Stimulated activated CD4-positive, alpha-beta T cell treated with anti-CD3 and anti-CD28 coated beads, TNF-alpha, amount 100 ng/mL, for 4 hours (primary cell): ENCODE measurements at regions not wholly inside any gene's neighbourhood (a gene's known extent, or its start where the extent isn't known, plus 50 kb on each side); places are given as distances from the start of the nearest gene placed in this dataset.

Experiments
- DNase-seq, 3 experiments: peaks; one replicate each; pipeline ENCODE4 v3.0.0-alpha.2; 2020; ENCODE audit warnings: low read depth in 3 of 3

DNA sequence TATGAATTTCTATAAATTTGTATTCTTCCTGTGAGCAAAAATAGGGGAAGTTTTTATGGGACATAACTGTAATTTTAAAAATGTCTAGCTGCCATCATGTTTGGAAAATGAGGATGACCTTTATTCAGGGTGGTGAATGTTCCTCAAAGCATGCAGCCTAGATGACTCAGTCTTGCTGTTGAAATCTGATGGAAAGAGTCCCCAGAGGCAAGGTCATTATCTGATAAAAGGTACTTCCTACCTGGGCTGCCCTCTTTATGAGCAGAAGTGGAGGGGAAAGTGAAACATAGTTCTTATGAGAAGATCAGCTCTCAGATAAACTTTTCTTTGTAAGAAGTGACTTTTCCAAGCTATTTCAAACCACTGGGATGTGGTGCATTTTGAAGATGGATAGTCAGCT is 1144.7 kb upstream of the PIK3C3 start:
- DNase-seq, result no peak

DNA sequence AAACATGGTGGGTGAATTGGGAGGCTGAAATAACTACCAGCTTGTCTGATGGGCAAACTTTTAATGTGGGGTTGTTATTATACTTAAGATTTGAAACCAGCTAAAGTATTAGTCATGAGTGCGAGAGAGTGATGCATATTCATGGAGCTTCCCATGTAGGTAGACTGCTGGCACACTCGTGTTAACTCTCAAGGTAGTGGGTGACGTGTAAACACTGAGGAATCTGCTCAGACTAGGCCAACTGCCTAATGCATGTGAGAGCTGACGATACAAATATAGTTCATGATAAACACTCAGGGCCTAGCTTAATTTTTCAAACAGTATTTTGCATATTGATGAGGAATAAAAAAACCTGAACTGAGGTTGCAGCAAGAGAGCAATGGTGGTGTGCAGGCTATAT is 1165.7 kb upstream of the PIK3C3 start:
- DNase-seq, result no peak

- DNase-seq, result no peak
Observed at GRCh38 chr18:40782453-40783130, 1172.4 kb upstream of the PIK3C3 start.

DNA sequence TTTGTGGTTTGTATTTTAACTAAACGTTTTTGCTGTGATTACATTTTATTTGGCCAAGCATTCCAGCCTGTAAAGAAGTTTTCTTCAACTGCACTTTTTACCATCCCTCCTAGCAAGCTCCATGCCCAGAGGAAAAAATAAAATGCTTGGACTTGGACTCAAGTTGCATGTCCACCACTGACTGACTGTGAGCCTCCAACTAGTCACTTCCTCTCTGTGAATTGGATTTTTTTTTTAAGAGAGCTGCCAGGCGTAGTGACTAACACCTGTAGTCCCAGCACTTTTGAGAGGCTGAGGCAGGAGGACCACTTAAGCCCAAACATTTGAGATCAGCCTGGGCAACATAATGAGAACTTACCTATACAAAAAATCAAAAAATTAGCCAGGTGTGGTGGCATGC is 1185.2 kb upstream of the PIK3C3 start:
- no peak for DNase-seq

DNA sequence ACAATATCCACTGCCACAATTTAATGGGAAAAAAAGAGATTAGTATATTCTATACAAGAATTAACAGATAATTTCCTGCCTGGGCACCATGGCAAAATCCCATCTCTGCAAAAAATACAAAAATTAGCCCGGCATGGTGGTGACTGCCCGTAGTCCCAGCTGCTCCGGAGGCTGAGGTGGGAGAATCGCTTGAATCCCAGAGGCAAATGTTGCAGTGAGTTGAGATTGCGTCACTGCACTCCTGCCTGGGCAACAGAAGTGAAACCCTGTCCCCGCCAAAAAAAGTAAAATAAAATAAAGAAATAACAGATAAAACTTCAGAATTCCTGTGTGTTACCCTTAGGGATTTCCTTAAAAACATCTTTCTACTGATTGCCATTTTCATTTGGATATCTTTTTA is 1194.8 kb upstream of the PIK3C3 start:
- no peak for DNase-seq

GRCh38 chr18:40754477-40754876 is 1200.6 kb upstream of the PIK3C3 start:
- no peak for DNase-seq

DNA sequence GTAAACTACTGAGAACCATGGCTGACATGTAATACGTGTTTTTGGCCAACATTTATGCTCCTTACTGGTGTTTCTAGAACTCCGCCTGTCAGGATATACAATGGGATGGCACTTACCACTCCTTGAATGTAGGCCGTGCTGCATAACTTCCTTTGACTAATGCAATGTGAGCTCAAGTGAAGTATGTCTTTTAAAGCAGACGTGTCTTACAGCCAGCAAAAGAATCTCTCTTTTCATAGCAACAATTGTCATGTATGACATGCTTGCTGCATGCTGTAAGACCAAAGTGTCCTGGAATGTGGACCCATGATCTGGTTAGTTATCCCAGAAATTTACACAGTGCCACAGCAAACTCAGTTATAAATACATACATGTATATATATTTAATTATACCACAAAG is 1202.7 kb upstream of the PIK3C3 start:
- DNase-seq, result no peak

DNA sequence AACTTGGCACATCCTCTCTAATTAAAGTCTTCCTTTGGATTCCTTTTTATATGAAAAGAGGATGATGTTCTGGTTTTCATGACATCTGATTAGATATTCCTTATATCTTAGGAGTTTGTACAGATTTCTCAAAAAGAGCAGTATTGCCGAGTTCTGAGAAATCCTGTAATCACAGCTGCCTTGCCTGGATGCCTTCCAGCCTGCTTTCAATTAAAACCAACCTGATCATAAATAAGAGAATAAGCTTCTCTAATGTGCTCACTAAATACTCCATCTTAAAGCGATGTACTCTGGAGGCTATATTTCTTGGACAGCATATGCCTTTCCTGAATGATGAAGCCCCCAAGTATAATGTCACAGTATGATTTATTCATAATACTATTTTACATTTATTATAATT is 1203.8 kb upstream of the PIK3C3 start:
- DNase-seq, result no peak

GRCh38 chr18:40739029-40739428 is 1216.0 kb upstream of the PIK3C3 start:
- no peak for DNase-seq

GRCh38 chr18:40738321-40738880 is 1216.6 kb upstream of the PIK3C3 start:
- no peak for DNase-seq

DNA sequence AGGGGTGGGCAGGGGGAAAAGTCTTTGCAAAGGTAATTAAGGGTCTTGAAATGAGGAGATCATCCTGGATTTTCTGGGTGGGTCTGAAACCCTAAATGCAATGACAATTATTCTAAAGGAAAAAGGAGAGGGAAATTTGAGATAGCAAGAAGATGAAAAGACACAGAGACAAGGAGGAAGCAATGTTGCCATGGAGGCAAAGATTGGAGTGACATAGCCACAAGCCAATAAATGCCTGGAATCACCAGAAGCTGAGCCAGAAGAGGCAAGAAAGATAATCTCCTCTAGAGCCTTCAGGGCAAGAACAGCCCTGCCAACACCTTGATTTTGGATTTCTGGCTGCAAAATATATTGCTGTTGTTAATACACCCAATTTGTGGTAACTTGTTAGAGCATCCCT is 1246.3 kb upstream of the PIK3C3 start:
- no peak for DNase-seq

GRCh38 chr18:40707797-40708196 is 1247.2 kb upstream of the PIK3C3 start:
- no peak for DNase-seq

DNA sequence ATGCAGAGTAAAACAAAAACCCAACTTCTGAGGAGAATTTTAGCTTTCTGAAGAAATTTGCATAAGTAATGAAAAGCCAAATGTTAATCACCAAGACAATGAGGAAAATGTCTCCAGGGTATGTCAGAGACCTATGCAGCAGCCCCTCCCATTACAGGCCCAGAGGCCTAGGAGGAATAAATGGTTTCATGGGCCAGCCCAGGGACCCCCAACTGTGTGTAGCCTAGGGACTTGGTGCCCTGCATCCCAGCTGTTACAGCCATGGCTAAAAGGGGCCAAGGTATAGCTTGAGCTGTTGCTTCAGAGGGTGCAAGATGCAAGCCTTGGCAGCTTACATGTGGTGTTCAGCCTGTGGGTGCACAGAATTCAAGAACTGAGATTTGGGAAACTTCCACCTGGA is 1256.9 kb upstream of the PIK3C3 start:
- no peak for DNase-seq

GRCh38 chr18:40695526-40695925 is 1259.5 kb upstream of the PIK3C3 start:
- DNase-seq, result no peak

DNA sequence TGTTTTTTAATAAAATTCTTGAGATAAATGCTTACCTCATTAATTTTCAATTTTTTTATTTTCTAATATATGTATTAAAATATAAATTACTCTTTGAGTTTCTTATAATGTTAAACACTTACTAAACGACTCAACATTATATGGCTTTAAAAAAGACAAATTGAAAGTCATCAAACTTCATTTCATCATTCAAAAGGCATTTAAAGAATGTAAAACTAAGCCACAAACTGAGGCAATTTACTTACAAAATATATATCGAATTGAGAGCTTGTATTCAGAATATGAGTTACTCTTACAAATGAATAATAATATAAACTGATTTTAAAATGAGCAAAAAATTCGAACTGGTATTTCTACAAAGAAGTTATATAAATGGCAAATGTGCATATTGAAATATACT is 1262.2 kb upstream of the PIK3C3 start:
- no peak for DNase-seq

DNA sequence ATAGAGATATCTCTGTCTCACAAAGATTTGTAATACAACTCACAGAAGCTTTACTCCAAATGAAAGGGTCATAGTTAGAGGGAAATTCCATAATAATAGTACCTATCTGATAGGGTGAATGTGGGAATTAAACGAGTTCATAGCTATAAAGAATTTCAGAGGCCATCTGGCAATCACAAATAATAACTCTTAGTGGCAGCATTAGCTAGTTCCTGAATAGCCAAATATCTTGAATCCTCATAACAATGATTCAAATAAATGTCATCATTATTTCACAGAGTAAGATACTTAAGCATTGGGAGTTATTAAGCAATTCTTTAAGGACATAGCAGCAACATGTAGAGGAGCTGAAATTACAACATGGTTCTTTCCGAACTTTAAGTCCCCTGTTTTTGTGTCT is 1265.0 kb upstream of the PIK3C3 start:
- no peak for DNase-seq

DNA sequence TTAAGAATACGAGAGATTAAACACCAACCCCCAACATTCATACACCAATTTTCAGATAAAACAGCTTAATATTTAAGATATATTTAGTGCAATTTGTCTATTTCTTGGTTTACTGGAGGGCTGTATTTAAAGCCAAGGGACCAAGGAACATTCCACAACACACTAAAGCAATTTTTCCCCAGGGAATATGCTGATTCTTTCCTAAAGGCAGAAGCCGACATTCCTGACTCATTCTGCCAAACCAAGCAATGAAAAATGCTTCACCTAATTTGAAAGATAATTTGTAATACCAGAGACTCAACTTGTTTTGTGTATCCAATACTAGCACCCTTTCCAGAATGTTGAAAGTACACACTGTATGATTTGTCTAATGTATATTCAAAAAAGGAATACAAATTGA is 1267.6 kb upstream of the PIK3C3 start:
- DNase-seq, result no peak

DNA sequence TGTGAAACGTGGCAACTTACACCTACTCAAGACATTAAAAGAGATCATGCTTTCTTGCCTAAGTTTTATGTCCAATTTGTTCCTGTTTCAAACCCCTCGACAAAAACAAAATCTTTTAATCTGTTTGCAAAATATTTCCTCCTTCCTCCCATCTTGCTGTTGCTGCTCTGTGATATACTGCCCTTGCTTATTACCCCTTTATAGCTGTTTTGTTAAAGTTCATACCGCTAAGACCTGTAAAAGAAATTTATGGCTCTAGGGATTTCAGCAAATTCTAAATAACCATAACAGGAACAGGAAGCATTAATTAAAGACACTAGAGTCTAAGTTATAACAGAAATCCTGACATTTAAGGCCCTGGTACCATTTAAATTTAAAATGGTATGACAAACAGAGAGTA is 1268.2 kb upstream of the PIK3C3 start:
- no peak for DNase-seq

GRCh38 chr18:40685219-40685618 is 1269.8 kb upstream of the PIK3C3 start:
- DNase-seq, result no peak

- no peak for DNase-seq
Observed at GRCh38 chr18:40678318-40678717, 1276.7 kb upstream of the PIK3C3 start.

DNA sequence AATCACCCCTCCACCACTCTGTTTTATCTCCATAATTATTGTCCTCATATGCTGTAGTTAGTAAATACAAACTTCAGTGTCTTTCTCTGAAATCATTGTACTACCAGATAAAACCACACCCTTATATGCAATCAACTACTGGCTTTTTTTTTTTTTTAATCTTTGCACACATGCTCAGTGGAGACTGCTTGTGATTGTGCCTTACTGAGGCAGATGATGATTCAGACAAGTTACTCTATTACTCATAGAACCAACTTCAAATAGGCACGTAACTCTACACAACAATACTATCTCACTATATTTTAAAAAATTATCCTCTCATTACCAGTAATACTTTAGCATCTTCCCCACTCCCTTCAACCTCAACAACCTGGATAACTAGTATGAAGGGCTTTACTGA is 1278.4 kb upstream of the PIK3C3 start:
- DNase-seq, result no peak

- DNase-seq, result no peak
Observed at GRCh38 chr18:40673150-40673549, 1281.9 kb upstream of the PIK3C3 start.

GRCh38 chr18:40672590-40672989 is 1282.4 kb upstream of the PIK3C3 start:
- DNase-seq, result no peak
